ENCODE measurements at regions not wholly inside any gene's neighbourhood (a gene's known extent, or its start where the extent isn't known, plus 50 kb on each side); places are given as distances from the start of the nearest gene placed in this dataset.

- TF ChIP-seq POLR2A (IDR thresholded peaks at IDR 0.05), result no peak
- no peak for TF ChIP-seq CTCF (IDR thresholded peaks at IDR 0.05)
- no peaks in the 10 kb centered on the region for H3K9me3 ChIP-seq
- intact Hi-C loops (cut with DNase I), result no loop called here
- no peak for DNase-seq
- H3K4me1 ChIP-seq, result no peaks in the 10 kb centered on the region
- 66 to 77% methylated on average over 6 of the region's 6 CpGs for WGBS, 2 donors
- H3K36me3 ChIP-seq, result no peaks in the 10 kb centered on the region
- H3K27ac ChIP-seq, result no peak overlapping the region
- no peak overlapping the region for H3K4me3 ChIP-seq (replicated peaks in 1 of 3)
- no peaks in the 10 kb centered on the region for H3K27me3 ChIP-seq
Observed at GRCh38 chr11:123268156-123268555, 73.1 kb upstream of the CLMP start.

- no peaks in the 10 kb centered on the region for H3K27me3 ChIP-seq
- 87 to 90% methylated on average over 3 of the region's 3 CpGs for WGBS, 2 donors
- H3K36me3 ChIP-seq, result no peaks in the 10 kb centered on the region
- intact Hi-C loops (cut with DNase I), result no loop called here
- no peak overlapping the region for H3K27ac ChIP-seq
- TF ChIP-seq POLR2A (IDR thresholded peaks at IDR 0.05) (no peak), CTCF (IDR thresholded peaks at IDR 0.05) (no peak)
- H3K4me3 ChIP-seq (replicated peaks in 1 of 3), result no peak overlapping the region
- H3K9me3 ChIP-seq, result no peaks in the 10 kb centered on the region
- peaks cover 4 to 5% of the 10 kb centered on the region in 2 donors for H3K4me1 ChIP-seq
- DNase-seq, result no peak
Observed at GRCh38 chr11:123265951-123266350, 70.9 kb upstream of the CLMP start.

DNA sequence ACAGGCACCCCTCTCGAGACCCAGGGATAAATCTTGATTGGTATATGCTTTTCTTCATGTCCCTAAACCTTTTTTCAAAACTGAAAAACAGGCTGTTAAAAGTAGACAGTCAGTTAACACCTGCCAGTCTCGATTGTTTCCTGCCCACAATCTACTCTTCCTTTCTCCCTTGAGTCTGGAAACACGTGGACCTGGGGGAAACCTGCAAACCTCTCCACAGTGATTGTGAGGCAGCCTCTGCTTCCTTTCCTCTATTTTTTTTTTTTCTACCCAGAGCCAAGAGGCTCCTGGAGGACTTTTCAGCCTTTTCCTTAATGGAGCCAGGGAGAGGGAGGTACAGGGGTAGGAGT lies 69.4 kb upstream of the CLMP start:
- no peaks in the 10 kb centered on the region for H3K36me3 ChIP-seq
- DNase-seq, result no peak
- WGBS, 2 donors, result 63 to 68% methylated on average over 3 of the region's 3 CpGs
- no peaks in the 10 kb centered on the region for H3K9me3 ChIP-seq
- H3K4me1 ChIP-seq, result peaks cover 4 to 5% of the 10 kb centered on the region in 2 donors
- no peak overlapping the region for H3K4me3 ChIP-seq (replicated peaks in 1 of 3)
- no peaks in the 10 kb centered on the region for H3K27me3 ChIP-seq
- intact Hi-C loops (cut with DNase I), result no loop called here
- no peak overlapping the region for H3K27ac ChIP-seq
- no peak for TF ChIP-seq POLR2A (IDR thresholded peaks at IDR 0.05)
- no peak for TF ChIP-seq CTCF (IDR thresholded peaks at IDR 0.05)

GRCh38 chr11:123261345-123262106 lies 66.5 kb upstream of the CLMP start:
- H3K9me3 ChIP-seq, result no peaks in the 10 kb centered on the region
- intact Hi-C loops (cut with DNase I), result no loop called here
- TF ChIP-seq POLR2A (IDR thresholded peaks at IDR 0.05) (no peak), CTCF (IDR thresholded peaks at IDR 0.05) (peak; percentile 74 to 97 (median 80))
- H3K4me3 ChIP-seq (replicated peaks in 1 of 3), result no peak overlapping the region
- no peak overlapping the region for H3K27ac ChIP-seq
- peak; percentile 86 to 91 for DNase-seq
- no peaks in the 10 kb centered on the region for H3K36me3 ChIP-seq
- WGBS, 2 donors, result 22 to 28% methylated on average over 22 to 25 of the region's 25 CpGs
- H3K27me3 ChIP-seq, result no peaks in the 10 kb centered on the region
- H3K4me1 ChIP-seq, result peaks cover 4 to 5% of the 10 kb centered on the region in 2 donors

DNA sequence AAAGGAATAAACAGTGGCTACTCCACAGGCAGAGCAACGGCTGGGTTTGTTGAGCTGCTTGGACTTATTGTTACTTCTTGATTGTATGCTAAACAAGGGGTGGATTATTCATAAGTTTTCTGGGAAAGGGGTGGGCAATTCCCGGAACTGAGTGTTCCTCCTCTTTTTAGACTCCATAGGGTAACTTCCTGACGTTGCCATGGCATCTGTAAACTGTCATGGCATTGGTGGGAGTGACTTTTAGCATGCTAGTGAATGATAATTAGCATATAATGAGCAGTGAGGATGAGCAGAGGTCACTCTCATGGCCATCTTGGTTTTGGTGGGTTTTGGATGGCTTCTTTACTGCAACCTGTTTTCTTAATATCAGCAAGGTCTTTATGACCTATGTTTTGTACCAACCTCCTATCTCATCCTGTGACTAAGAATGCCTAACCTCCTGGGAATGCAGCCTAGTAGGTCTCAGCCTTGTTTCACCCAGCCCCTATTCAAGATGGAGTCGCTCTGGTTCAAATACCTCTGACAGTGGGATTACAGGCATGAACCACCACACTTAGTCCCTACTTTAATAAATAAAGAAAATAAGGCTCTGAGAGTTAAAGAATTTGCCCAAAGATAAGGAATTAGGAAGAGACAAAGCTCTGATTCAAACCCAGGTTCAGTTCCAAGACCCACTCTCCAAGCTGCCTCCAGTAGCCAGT lies 65.6 kb upstream of the CLMP start:
- Histone ChIP-seq H3K36me3 (no peaks in the 10 kb centered on the region), H3K27ac (no peak overlapping the region), H3K27me3 (no peaks in the 10 kb centered on the region), H3K4me1 (peaks cover 4 to 5% of the 10 kb centered on the region in 2 donors), H3K9me3 (no peaks in the 10 kb centered on the region), H3K4me3 (replicated peaks in 1 of 3) (no peak overlapping the region)
- 82 to 89% methylated on average over 4 of the region's 4 CpGs for WGBS, 2 donors
- no peak for TF ChIP-seq CTCF (IDR thresholded peaks at IDR 0.05)
- no peak for TF ChIP-seq POLR2A (IDR thresholded peaks at IDR 0.05)
- intact Hi-C loops (cut with DNase I), result no loop called here
- no peak for DNase-seq

Measured in thyroid gland (tissue), 4 donors.